HG02588 (cell line): ENCODE measurements at regions not wholly inside any gene's neighbourhood (a gene's known extent, or its start where the extent isn't known, plus 50 kb on each side); places are given as distances from the start of the nearest gene placed in this dataset.
"Not testable (repeated sequence)": the region's sequence is repeated elsewhere in the genome, so short reads cannot be mapped to it uniquely, and the experiment has no call there.

Experiments
- ATAC-seq: cut with Tn5 transposase; IDR thresholded peaks from one replicate; pipeline ENCODE4 v1.9.1; 2021; ENCODE audit warnings: mild to moderate bottlenecking, moderate library complexity; ENCODE audit not compliant: unreplicated experiment

GRCh38 chr13:28607187-28607955 lies 51.6 kb upstream of the POMP start:
- ATAC-seq, result no peak

DNA sequence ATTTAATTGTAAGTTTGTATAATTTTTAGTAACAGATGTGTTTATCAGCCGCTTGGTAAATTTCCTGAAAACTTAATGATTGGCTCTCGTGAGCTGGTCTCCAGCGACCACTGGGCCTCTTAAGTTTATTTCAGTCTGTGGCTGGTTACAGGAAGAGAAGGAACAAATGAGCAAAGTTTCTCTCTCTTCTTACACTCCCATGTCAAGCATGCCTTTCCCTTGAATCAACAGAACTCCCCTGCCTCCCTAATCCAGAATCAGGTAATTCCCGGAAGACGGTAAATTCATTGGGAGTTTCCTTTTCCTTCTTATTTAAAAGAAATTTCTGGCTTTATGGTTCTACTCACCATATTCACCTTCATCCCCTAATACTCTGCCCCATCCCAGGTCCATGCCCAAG lies 52.5 kb upstream of the POMP start:
- ATAC-seq, result no peak

- not testable (repeated sequence) for ATAC-seq
Observed at GRCh38 chr13:28605147-28605546, 53.8 kb upstream of the POMP start.

DNA sequence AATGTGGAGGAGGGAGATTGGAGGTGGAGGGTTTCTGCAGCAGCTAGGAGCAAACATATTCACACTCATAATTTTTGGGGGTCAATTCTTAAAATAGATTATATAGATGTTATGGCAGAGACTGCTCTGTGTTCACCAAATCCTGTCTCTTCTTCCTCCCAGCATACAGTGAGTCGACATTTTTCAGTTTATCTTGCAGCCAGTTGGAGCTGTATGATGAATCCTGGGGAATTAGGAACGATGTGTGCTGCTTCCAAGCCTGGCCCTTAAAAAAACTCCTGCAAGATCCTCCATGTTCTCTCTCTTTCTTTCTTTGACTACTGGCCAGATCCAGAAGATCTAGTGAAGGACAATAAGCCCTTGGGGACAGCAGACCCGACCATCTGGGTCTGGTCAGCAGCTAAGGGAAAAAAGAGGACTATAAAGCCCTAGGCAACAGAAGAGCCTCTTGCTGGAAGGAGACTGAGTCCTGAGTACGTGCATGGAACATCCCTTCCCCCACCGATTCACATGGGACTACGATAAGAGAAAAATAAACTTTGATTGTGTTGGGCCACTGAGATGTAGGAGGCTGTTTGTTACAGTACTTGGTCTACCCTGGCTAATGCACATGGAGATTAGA lies 55.8 kb upstream of the POMP start:
- ATAC-seq, result no peak

- ATAC-seq, result no peak
Observed at GRCh38 chr13:28602580-28602979, 56.4 kb upstream of the POMP start.

DNA sequence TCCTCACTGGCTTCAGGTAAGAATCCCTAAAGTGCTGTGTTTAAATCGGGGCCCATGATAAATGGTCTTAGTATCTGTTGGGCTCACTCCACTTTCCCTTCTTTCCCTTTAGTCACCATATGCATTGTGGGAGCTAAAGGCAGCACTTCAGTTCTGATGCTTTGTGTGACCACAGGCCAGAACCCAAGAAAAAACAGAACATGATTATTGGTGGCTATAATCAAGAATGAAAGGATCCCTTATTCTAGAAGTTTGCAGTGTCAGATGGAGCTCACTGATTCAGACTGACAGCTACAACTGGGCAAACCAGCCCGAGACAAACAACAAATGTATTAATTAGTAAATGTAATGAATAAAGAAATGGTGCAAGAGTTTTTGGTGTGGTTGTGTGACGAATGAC lies 57.3 kb upstream of the POMP start:
- no peak for ATAC-seq

DNA sequence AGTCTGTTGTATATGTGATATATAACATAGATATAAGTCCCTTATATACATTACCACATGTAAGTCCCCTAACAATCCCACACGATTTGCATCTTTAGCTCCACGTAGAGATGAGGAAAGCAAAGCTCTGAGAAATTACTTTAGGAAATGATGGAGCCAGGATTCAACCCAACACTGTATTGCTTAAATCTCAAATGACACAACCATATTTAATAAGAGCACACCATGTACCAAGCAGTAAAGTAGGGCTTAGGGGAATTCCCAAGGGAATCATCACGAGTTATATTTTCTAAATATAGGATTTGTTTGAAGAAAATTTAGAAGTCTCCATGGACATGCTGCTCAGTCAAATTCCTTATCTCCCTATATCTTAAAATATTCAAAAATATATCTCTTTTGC lies 61.3 kb upstream of the POMP start:
- ATAC-seq, result no peak

- ATAC-seq, result no peak
Observed at GRCh38 chr13:28590461-28590860, 68.5 kb upstream of the POMP start.

GRCh38 chr13:28588296-28588695 lies 70.6 kb upstream of the POMP start:
- no peak for ATAC-seq

DNA sequence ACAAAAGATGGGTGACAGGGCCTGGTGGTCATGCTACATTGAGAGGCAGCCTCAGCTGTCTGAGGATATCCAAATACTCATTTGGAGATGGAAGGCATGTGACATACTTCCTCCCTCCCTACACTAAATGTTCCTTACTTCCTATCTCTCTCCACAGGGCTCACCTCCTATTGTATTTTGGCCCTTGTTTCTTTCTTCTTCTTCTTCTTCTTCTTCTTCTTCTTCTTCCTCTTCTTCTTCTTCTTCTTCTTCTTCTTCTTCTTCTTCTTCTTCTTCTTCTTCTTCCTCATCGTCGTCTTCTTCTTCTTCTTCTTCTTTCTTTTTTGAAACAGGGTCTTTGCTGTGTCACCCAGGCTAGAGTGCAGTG lies 71.8 kb upstream of the POMP start:
- ATAC-seq, result no peak

- no peak for ATAC-seq
Observed at GRCh38 chr13:28586439-28587173, 72.3 kb upstream of the POMP start.

DNA sequence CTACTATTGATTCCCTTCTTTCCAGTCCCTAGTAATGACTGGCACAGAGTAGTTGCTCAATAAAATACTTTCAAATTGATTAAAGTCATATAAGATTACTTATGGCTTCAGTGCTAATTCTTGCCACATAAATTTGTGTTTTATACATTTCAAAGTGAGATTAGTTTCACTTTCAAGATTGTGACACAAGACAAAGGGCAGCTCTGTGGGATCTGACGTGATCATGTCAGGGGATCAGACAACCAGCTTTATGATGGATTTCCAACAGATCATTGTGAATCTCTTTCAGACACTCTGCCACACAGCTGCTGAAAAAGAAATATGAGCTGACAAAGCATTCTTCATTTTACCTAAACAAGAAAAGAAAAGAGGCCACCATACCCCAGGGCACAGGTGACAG lies 73.4 kb upstream of the POMP start:
- ATAC-seq, result no peak

GRCh38 chr13:28584873-28585381 lies 74.0 kb upstream of the POMP start:
- no peak for ATAC-seq

GRCh38 chr13:28583651-28584091 lies 75.3 kb upstream of the POMP start:
- ATAC-seq, result no peak

DNA sequence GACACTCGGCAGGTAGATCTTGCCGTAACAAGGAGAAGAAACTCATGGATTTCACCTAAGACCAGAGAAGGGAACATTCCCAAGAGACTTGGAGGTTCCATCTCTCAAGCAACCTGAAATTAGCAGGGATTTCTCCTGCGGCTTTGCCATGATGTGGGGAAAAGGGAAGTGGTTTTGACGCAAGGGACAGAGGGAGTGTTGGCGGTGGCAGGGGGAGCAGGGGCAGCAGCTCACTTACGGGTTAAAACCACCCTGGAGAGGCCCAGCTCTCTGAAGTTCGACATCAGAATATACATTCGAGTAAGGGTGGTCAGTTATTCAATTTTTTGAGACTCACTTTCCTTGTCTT lies 76.1 kb upstream of the POMP start:
- peak; percentile 19 for ATAC-seq

DNA sequence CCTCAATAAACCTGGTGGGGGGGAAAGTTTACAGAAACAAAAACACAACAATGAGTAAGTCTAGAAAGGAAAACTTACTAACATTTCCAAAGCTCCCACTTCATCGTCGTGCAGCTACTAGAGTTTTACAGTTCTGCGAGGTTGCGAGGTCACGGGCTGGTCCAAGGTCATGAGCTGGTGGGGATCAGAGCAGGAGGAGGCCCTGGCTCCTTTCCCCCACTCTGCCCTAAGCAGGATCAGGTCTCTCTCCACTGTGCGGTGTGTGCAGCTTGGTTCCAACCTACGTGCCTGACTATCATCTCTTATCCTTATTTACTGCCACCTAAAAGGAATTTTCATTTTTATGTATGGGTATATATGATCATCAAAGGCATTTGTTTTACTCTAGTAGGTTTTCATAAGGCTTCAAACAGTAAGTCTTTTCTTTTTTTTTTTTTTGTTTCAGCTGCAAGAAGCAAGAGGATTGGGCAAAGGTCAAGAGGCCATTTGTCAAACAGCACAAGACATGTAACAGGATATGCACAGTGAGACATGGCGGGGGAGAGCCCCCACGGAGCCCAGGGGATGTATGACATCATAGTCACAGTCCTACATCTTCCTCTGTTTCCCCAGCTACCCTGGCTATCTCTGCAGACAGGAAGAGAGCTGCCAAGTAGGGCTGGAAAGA lies 76.6 kb upstream of the POMP start:
- ATAC-seq, result peak; percentile 67

DNA sequence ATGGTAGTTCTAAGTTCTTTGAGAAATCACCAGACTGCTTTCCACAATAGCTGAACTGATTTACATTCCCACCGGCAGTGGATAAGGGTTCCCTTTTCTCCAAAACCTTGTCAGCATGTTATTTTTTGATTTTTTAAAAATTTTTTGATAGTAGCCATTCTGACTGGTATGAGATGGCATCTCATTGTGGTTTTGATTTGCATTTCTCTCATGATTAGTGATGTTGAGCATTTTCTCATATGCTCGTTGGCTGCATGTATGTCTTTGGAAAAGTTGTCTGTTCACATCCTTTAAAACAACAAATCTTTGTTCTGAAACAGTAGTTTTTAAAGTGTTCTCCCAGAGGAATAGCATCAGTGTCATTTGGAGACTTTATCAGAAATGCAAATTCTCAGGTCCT lies 77.5 kb upstream of the POMP start:
- ATAC-seq, result no peak

DNA sequence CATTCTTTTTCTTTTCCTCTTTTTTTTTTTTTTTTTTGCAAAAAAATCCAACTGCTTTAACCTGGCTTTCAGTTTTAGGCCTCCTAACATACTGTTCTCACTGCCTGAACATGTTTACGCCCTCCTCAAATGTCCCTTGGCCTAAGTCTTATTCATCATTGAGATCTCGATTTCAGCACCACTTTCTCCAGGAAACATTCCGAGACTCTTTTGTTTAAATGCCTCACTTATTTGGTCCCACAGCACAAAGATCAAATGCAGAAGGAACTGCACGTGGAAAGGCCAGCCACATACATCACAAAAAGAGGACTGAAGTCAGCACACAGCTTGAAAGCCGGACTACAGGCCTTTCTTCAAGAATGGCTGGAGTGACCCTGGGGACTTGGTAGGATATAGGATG lies 79.2 kb upstream of the POMP start:
- ATAC-seq, result no peak

DNA sequence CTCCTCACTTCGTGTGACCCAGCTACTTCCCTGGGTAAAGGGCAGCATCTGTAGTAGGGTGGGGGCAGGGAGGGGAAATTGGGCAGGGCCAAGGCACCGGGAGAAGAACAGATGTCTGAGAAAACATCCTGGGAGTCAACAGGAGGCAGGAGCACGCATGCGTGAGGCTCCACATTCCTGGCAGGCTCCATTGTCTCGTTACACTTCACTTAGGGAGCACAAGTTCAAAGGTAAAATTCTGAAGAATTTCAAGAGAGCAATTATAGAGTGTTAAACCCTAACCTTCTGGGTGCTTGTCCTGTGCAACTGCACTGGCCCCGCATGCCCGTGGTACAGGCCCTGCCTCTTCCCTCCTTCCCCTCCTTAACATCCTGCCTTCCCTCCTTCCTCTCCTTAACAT lies 79.6 kb upstream of the POMP start:
- no peak for ATAC-seq

DNA sequence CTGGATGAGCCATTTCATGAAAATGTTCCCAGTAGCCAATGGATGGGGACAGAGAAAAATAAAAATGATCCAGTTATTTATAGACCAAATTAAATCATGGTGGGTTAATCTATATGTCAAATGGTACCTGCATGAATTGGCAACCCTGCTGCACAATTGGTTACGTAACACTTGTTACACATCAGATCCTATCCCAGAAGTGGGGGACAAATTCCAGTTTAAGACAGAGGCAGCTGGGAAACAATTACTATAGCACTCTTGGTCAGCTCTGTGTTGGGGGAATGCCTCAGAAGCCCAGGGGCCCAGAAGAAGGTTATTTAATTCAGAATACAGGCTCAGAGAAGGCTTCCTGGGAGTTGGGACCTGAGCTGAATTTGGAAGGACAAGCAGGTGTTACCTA lies 81.1 kb upstream of the FLT1 start:
- ATAC-seq, result no peak

DNA sequence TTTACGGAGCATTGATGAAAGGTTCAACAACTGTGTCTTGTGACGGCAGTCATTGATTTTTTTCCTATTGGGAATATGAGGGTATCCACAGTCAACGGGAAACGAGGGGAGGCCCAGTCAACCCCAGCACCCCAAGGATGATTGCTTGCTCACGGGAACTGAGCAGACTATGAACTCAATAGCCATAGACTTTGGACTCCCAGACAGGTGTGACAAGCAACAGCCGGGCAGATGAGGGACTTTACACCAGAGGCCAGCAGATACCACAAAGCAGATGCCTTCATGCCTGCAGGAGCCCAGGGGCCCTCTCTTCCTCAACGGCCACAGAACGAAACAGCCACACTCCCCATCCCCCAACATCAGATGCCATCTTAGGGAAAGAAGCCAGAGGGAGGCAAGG lies 80.3 kb upstream of the FLT1 start:
- no peak for ATAC-seq
